K562 (cell line): ENCODE measurements at regions not wholly inside any gene's neighbourhood (a gene's known extent, or its start where the extent isn't known, plus 50 kb on each side); places are given as distances from the start of the nearest gene placed in this dataset.

Source experiments
- CHD2 ChIP-seq: IDR thresholded peaks from 2 replicates; pipeline ENCODE4 v1.6.1; 2011; ENCODE audit warnings: low read depth, low read length
- DDX20 ChIP-seq: fragments of 450-650 bp; IDR thresholded peaks from 2 replicates; pipeline ENCODE4 v1.6.1; 2016; ENCODE audit warnings: missing genetic modification characterization, low read depth, mild to moderate bottlenecking, missing compliant biosample characterization, moderate library complexity
- EHMT2 ChIP-seq: fragments of 450-650 bp; IDR thresholded peaks from 2 replicates; pipeline ENCODE4 v1.6.1; 2018; ENCODE audit warnings: antibody characterized with exemption
- FOXK2 ChIP-seq, 2 experiments: fragments of 450-650 bp; IDR thresholded peaks in 1 of 2; conservative IDR thresholded peaks in 1 of 2; 2 replicates each; pipeline ENCODE4 v1.6.1; 2016; ENCODE audit warnings: low read depth in 2 of 2, mild to moderate bottlenecking in 1 of 2
- KDM5B ChIP-seq: fragments of 200-600 bp; sonication (generic); IDR thresholded peaks from 2 replicates; pipeline ENCODE4 v1.6.1; 2012; ENCODE audit warnings: low read depth, mild to moderate bottlenecking, moderate library complexity, low read length, control low read depth, inconsistent platforms; ENCODE audit not compliant: insufficient replicate concordance
- NR2C2 ChIP-seq, 2 experiments: fragments of 200-800 bp in 1 of 2; sonication (Bioruptor generic) in 1 of 2; sonication (generic) in 1 of 2; formaldehyde crosslinking in 1 of 2; IDR thresholded peaks; 2 replicates each; pipeline versions ENCODE4 v1.6.1 to v1.8.0; 2016 to 2022; ENCODE audit warnings: mild to moderate bottlenecking in 1 of 2, missing compliant biosample characterization in 1 of 2, missing genetic modification characterization in 1 of 2, missing genetic modification reagents in 1 of 2
- SP1 ChIP-seq: sonication (generic); formaldehyde crosslinking; IDR thresholded peaks from 2 replicates; pipeline ENCODE4 v1.8.1; 2022; ENCODE audit warnings: mild to moderate bottlenecking, missing genetic modification reagents
- SPI1 ChIP-seq: IDR thresholded peaks from 2 replicates; pipeline ENCODE4 v1.6.1; 2011; ENCODE audit warnings: low read depth, low read length, control low read depth, borderline replicate concordance
- ZC3H4 ChIP-seq: sonication (generic); formaldehyde crosslinking; IDR thresholded peaks from 2 replicates; pipeline ENCODE4 v1.9.0; 2021; ENCODE audit warnings: missing genetic modification reagents, borderline replicate concordance
- ZNF589 ChIP-seq: fragments of 200-800 bp; sonication (Bioruptor generic); IDR thresholded peaks from 2 replicates; pipeline ENCODE4 v1.6.1; 2016; ENCODE audit warnings: low read depth, missing genetic modification characterization, missing compliant biosample characterization

GRCh38 chr15:96079882-96080281 lies 250.6 kb upstream of the NR2F2 start:
- TF ChIP-seq KDM5B = no peak
- TF ChIP-seq SPI1 = no peak
- TF ChIP-seq DDX20 (tag) = no peak
- TF ChIP-seq ZNF589 (CRISPR knock-in tag) = no peak
- TF ChIP-seq SP1 = no peak
- no peak for TF ChIP-seq FOXK2 (conservative IDR thresholded peaks at IDR 0.05 in 1 of 2, IDR thresholded peaks at IDR 0.05 in 1 of 2; ENCODE audit: low read depth in 2 of 2)
- TF ChIP-seq EHMT2 = no peak
- no peak for TF ChIP-seq CHD2
- TF ChIP-seq ZC3H4 = no peak
- no peak for TF ChIP-seq NR2C2 (CRISPR knock-in tag; IDR thresholded peaks at IDR 0.05)
- TF ChIP-seq NR2C2 (tag; IDR thresholded peaks at IDR 0.05) = no peak
